HG03342 (cell line): ENCODE measurements at regions not wholly inside any gene's neighbourhood (a gene's known extent, or its start where the extent isn't known, plus 50 kb on each side); places are given as distances from the start of the nearest gene placed in this dataset.
"Not testable (repeated sequence)": the region's sequence is repeated elsewhere in the genome, so short reads cannot be mapped to it uniquely, and the experiment has no call there.

ENCODE experiments used
- ATAC-seq: cut with Tn5 transposase; IDR thresholded peaks from one replicate; pipeline ENCODE4 v1.9.1; 2021; ENCODE audit warnings: mild to moderate bottlenecking, moderate library complexity; ENCODE audit not compliant: unreplicated experiment

- no peak for ATAC-seq
These were observed 54.8 kb downstream of the OTUD1 start for GRCh38 chr10:23493711-23494110.

DNA sequence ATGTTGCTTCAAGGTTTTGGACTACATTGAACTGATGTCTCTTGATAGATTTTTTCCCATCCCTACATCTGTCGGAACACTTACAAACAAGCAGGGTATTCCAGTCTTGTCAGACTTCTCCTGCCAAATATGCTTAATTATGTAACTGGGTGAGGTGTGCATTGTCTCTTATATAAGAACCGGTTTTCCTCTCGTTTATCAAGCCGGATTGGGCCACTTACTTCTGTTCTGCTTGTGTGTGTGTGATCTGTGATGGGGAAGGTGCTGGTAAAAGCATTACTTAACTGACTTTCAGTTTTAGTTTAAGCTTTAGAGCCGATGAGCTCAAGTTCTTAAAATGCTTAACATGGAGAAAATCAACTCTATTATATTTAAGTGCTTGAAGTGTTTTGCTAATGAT, 57.9 kb downstream of the OTUD1 start:
- no peak for ATAC-seq

GRCh38 chr10:23499372-23500132, 60.7 kb downstream of the OTUD1 start:
- ATAC-seq, result no peak

GRCh38 chr10:23505797-23506465, 67.1 kb downstream of the OTUD1 start:
- ATAC-seq, result no peak

- ATAC-seq, result no peak
These were observed 73.6 kb downstream of the OTUD1 start for GRCh38 chr10:23512355-23513058.

DNA sequence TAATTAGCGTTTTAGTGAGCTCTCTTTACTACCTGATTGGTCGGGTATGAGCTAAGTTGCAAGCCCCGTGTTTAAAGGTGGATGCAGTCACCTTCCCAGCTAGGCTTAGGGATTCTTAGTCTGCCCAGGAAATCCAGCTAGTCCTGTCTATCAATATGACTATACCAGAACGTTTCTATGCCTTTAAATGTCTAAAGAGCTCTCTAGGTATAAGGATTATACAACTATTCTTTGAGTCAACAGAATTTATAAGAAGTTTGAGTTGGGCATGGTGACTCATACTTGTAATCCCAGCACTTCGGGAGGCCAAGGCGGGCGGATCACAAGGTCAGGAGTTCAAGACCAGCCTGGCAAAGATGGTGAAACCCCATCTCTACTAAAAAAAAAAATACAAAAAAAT, 74.7 kb downstream of the OTUD1 start:
- not testable (repeated sequence) for ATAC-seq

DNA sequence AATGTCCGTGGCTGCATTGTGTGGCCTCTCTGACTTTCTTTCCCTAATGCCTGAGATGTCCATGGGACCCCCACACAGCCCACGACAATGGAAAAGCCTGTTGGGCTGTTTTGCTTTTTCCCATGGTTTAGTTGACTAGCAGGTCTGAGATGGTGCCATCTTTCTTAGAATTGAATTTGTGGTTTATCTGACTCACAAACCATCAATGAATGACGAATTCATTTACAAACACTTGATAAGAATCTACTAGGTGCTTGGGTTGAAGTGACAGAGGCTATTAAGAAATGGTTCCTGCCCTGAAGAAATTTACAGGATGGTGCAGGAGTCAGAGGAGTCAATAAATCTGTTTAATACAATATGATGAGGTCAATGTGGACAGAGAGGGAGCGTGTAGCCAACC, 75.4 kb downstream of the OTUD1 start:
- ATAC-seq, result no peak

GRCh38 chr10:23516530-23516929, 77.7 kb downstream of the OTUD1 start:
- ATAC-seq, result no peak

DNA sequence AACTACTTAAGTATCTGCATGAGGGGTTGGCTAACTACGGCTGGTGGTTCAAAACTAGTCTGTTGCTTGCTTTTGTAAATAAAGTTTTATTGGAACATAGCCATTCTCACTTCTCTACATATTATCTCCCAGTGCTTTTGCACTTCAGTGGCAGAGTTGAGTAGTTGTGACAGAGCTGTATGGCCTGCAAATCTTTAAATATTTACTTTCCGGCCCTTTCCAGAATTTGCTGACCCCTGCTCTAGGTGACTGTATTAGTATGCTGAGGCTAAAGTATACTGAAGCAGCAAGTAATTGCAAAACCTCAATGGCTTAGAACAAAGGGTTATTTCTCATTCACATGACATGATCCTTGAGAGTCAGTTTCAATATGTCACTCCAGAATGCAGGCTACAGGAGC, 78.3 kb downstream of the OTUD1 start:
- ATAC-seq, result no peak

GRCh38 chr10:23521735-23522134, 82.9 kb downstream of the OTUD1 start:
- no peak for ATAC-seq

DNA sequence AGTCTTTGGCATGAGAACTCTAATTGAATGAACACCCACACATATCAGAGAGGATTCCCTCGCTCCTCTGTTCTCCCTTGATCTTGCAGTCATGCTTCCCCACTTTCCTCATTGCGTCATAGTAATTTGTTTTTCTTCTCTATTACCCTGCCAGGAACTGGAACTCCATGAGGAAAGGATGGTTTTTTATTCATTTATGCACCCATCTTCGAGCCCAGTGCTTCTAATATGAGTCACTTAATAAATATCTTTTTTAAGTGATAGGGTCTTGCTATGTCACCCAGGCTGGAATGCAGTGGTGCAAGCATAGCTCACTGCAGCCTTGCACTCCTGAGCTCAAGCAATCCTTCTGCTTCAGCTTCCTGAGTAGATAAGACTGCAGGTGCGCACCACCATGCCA, 83.5 kb downstream of the OTUD1 start:
- ATAC-seq, result no peak

DNA sequence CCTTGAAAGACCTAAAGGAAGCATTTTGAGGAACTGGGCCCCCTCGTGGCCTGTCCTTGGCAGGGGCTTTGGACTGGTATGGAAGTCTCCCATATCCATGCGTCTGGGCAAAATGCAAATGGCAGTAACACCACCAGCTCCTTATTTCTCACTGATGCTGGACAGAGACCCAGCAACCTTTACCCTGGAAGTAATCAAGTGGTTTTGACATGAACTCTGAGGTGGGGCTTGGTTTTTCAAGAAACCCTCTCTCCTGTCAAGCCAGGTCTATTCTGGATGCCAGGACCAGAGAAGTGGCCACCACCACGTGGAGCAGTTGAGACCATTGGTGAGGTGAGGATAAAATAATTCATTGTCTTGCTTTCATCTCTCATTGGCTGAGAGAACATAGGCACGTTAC, 84.4 kb downstream of the OTUD1 start:
- no peak for ATAC-seq

DNA sequence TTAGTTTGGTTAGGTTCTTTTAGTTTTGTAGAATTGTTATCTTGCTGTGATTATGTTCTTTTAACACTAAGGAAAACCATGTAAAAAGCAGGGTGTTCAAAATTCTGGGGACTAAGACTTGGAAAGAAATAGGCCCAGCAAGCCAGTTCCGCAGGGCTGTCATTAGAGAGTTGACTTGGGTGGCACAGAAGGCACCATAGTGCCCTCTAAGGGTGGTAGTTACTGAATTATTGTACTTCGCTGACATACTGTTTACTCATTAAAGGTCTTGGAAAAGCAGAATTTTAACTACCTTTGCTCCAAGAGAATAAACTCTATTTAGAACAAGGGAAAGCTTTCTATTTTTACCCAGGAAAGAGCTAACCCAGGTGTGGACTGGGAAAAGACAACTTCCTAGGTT, 86.5 kb downstream of the OTUD1 start:
- peak; percentile 65 for ATAC-seq

DNA sequence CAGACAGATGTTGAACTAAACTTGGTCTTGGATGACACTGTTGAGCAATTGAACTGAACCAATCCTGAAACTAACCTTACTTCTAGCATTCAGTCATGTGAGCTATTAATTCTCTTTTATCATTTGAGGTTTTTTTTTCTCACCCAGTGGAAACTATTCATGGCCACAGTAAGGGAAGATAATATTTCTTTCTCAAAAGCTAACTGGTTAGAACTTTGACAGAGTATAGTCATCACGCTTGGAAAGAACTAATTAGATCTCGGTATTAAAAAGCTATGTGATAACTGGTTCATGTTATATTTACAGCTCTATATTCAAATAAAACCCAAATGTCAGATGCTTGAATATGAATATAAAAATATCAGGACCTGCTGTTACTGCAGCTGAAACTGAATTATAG, 89.5 kb downstream of the OTUD1 start:
- no peak for ATAC-seq

DNA sequence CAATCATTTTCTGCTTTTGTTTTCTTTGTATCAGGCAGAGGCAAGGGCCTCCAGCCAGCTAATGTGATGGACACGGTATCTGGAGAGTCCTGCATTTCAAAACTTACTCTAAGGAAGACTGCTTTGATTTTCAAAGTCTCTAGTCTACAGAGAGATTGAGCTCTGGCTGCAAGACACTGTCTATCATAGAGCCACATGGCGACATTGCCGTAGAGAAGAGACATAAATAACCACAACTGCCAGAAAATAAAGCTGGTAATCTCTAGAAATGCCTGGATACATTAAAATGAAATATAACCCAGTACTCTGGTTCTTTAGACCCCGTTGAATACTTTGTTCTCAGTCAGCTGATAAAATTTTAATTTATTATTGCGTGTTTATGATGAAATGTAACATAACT, 90.8 kb downstream of the OTUD1 start:
- ATAC-seq, result no peak

DNA sequence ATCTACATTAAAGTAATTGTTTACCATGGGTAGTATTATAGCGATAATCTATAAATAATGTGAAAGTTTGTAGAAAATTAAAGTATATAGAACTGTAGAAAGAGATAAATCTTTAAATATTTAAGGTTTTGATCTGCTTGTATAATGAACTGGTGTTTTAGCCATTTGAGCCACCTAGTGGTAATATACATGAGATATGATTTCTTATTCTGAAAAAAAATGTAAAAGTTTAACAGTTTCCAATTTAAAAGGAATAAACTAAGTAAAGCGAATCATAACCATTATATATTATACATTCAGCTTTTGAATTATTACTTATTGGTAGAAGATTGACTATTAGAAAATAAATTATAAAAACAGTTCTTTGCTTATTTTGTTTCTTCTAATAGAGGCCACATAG, 91.2 kb downstream of the OTUD1 start:
- no peak for ATAC-seq

- ATAC-seq, result no peak
These were observed 94.3 kb downstream of the OTUD1 start for GRCh38 chr10:23533212-23533611.

DNA sequence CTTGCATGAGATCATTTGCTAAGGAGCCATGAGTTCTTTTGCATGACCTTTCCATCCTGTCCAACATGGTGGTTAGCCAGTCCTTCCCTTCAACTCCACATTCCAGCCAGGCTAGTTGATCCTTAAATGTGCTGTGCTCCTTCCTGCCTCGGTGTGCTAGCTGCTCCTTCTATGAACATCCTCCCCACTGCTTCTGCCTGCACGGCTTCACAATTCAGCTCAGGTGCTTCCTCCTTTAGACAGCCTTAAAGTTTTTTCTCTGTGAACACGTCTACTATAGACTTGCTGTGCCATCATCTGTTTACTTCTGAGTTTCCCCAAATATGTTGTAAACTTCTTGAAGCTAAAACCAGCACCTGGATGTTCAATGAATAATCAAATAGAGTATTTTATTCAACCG, 95.5 kb downstream of the OTUD1 start:
- no peak for ATAC-seq

DNA sequence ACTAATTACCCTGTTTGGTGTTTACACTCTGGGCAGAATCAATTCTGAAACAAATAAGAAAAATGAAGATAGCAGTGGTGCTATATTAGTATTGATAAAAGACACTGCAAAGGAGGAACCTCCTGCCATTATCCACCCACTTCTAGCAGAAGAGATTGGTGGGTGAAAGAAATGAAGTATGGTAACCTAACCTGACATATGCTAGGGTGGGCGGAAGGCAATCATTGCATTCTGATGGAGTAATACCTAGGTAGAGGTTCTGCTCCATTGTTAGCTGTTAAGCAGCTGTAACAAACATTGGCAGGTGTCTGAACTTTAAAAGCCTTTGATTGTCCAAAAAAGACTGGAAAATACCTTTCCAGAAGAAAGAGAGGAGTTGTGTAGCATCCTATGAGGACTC, 95.9 kb downstream of the OTUD1 start:
- ATAC-seq, result no peak

DNA sequence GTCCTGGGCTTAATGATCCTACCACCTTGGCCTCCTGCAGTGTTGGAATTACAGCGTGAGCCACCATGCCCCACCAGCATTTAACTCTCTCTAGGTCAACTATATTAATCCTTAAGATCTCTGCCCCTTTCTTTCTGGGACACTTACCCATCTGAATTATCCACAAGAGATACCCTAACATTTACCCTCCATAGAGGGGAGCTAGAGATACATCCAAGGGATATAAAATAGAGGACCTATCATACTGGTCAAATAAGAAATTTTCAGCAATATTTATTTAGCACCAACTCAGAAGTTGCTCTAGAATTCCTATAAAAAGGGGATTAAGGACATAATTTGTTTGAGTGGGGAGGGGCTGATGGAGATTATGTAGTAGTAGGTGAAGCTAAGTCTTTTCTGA, 96.5 kb downstream of the OTUD1 start:
- ATAC-seq, result no peak

DNA sequence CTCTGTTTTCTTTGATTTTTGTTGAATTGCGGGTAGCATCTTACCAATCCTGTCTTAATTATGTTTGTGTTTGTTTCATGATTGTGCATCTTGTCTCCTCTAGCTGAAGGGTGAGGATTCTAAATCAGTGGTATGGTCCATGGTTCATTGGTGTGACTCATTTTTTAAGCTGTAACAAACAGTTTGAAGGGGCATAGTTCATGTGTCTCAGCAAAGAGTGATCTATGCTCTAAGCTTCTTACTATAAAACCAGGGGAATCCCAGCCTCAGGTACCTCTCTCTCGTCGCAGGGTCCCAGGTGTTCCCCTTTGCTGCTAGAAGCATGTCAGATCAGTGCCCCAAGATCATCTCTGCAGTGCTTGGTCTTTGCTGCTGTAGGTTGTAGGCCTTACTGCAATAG, 100.1 kb downstream of the OTUD1 start:
- no peak for ATAC-seq

GRCh38 chr10:23540401-23541030, 101.6 kb downstream of the OTUD1 start:
- no peak for ATAC-seq
